ENCODE measurements at regions not wholly inside any gene's neighbourhood (a gene's known extent, or its start where the extent isn't known, plus 50 kb on each side); places are given as distances from the start of the nearest gene placed in this dataset.

DNA sequence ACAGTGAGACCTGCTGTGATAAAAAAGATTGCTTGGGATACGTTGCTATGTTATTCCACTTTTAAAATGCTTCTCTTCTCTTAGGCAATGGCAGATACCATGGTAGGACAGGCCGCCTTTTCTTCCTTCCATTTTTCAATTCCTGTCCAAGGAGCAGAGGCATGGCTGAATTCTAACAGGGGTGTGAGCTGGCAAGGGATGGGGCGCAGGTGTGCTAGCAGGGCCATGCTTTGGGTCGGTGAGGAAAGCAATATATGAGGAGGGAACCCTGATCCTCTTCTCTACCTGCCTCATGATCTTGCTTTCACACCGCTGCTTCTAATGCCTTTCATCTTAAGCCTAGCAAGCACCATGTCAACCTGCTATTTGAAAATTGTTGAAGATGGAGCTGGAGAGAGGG lies 225.0 kb downstream of the KATNAL1 start:
- Histone ChIP-seq H3K27me3 (ENCODE audit: control insufficient read depth in 4 of 4, insufficient read depth in 4 of 4, low read length in 3 of 4) (no peaks in the 10 kb centered on the region), H3K9ac (ENCODE audit: low read depth in 1 of 2, low read length in 2 of 2) (no peak overlapping the region), H3K4me1 (ENCODE audit: control insufficient read depth in 4 of 4, insufficient read depth in 4 of 4, low read length in 3 of 4) (no peaks in the 10 kb centered on the region), H3K9me3 (ENCODE audit: control insufficient read depth in 4 of 4, low read length in 3 of 4) (no peaks in the 10 kb centered on the region), H3K36me3 (ENCODE audit: control insufficient read depth in 4 of 4, insufficient read depth in 3 of 4, low read depth in 1 of 4, low read length in 3 of 4) (no peaks in the 10 kb centered on the region), H3K27ac (ENCODE audit: low read depth in 1 of 2, low read length in 2 of 2) (no peak overlapping the region), H3K4me3 (ENCODE audit: low read depth in 1 of 3, low read length in 3 of 3) (no peak overlapping the region)
- TF ChIP-seq RXRA (IDR thresholded peaks at IDR 0.05) (no peak), YY1 (IDR thresholded peaks at IDR 0.05) (no peak), HNF4G (IDR thresholded peaks at IDR 0.05) (no peak), HNF4A (conservative IDR thresholded peaks at IDR 0.05) (no peak), RAD21 (IDR thresholded peaks at IDR 0.05) (no peak), SP1 (IDR thresholded peaks at IDR 0.05) (no peak)
- TF ChIP-seq, protein P1, sequence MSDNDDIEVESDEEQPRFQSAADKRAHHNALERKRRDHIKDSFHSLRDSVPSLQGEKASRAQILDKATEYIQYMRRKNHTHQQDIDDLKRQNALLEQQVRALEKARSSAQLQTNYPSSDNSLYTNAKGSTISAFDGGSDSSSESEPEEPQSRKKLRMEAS (IDR thresholded peaks at IDR 0.05), result no peak
- TF ChIP-seq, protein P2, sequence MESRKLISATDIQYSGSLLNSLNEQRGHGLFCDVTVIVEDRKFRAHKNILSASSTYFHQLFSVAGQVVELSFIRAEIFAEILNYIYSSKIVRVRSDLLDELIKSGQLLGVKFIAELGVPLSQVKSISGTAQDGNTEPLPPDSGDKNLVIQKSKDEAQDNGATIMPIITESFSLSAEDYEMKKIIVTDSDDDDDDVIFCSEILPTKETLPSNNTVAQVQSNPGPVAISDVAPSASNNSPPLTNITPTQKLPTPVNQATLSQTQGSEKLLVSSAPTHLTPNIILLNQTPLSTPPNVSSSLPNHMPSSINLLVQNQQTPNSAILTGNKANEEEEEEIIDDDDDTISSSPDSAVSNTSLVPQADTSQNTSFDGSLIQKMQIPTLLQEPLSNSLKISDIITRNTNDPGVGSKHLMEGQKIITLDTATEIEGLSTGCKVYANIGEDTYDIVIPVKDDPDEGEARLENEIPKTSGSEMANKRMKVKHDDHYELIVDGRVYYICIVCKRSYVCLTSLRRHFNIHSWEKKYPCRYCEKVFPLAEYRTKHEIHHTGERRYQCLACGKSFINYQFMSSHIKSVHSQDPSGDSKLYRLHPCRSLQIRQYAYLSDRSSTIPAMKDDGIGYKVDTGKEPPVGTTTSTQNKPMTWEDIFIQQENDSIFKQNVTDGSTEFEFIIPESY (IDR thresholded peaks at IDR 0.05), result no peak
- TF ChIP-seq, protein P3, sequence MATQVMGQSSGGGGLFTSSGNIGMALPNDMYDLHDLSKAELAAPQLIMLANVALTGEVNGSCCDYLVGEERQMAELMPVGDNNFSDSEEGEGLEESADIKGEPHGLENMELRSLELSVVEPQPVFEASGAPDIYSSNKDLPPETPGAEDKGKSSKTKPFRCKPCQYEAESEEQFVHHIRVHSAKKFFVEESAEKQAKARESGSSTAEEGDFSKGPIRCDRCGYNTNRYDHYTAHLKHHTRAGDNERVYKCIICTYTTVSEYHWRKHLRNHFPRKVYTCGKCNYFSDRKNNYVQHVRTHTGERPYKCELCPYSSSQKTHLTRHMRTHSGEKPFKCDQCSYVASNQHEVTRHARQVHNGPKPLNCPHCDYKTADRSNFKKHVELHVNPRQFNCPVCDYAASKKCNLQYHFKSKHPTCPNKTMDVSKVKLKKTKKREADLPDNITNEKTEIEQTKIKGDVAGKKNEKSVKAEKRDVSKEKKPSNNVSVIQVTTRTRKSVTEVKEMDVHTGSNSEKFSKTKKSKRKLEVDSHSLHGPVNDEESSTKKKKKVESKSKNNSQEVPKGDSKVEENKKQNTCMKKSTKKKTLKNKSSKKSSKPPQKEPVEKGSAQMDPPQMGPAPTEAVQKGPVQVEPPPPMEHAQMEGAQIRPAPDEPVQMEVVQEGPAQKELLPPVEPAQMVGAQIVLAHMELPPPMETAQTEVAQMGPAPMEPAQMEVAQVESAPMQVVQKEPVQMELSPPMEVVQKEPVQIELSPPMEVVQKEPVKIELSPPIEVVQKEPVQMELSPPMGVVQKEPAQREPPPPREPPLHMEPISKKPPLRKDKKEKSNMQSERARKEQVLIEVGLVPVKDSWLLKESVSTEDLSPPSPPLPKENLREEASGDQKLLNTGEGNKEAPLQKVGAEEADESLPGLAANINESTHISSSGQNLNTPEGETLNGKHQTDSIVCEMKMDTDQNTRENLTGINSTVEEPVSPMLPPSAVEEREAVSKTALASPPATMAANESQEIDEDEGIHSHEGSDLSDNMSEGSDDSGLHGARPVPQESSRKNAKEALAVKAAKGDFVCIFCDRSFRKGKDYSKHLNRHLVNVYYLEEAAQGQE (IDR thresholded peaks at IDR 0.05), result no peak
- DNase-seq (ENCODE audit: low spot score), result no peak
- WGBS, result 90% methylated on average over 5 of the region's 5 CpGs

DNA sequence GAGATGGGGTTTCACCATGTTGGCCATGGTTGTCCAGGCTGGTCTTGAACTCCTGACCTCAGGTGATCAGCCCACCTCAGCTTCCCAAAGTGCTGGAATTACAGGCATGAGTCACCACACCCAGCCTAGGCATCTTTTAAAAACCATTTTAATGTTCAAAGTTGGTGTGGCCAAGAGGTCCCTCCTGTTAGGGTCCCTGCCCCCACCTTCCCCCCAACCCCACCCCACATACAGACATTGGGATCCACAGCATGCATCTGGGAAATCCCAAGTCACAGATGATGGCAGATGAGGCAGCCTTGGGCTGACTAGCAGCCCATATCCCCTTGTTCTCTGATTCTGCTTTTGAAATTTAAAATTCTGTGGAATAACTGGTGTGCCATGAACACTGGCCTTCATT lies 226.0 kb downstream of the KATNAL1 start:
- no peak overlapping the region for H3K4me3 ChIP-seq (ENCODE audit: low read depth in 1 of 3, low read length in 3 of 3)
- no peak for DNase-seq (ENCODE audit: low spot score)
- no peaks in the 10 kb centered on the region for H3K9me3 ChIP-seq (ENCODE audit: control insufficient read depth in 4 of 4, low read length in 3 of 4)
- no peaks in the 10 kb centered on the region for H3K36me3 ChIP-seq (ENCODE audit: control insufficient read depth in 4 of 4, insufficient read depth in 3 of 4, low read depth in 1 of 4, low read length in 3 of 4)
- H3K27ac ChIP-seq (ENCODE audit: low read depth in 1 of 2, low read length in 2 of 2), result no peak overlapping the region
- TF ChIP-seq FOXA1 (IDR thresholded peaks at IDR 0.05), result no peak
- no peak for TF ChIP-seq NR2F2 (IDR thresholded peaks at IDR 0.05)
- TF ChIP-seq, protein P3 (IDR thresholded peaks at IDR 0.05), result no peak
- TF ChIP-seq HNF4G (IDR thresholded peaks at IDR 0.05), result no peak
- no peak for TF ChIP-seq JUND (IDR thresholded peaks at IDR 0.05)
- no peak for TF ChIP-seq RAD21 (IDR thresholded peaks at IDR 0.05)
- TF ChIP-seq HNF4A (conservative IDR thresholded peaks at IDR 0.05), result no peak
- TF ChIP-seq EGR1 (IDR thresholded peaks at IDR 0.05; ENCODE audit: low read depth in 2 of 2), result no peak
- no peak for TF ChIP-seq GABPA (IDR thresholded peaks at IDR 0.05 in 1 of 2, conservative IDR thresholded peaks at IDR 0.05 in 1 of 2)
- TF ChIP-seq RXRA (IDR thresholded peaks at IDR 0.05), result no peak
- TF ChIP-seq, protein P4, sequence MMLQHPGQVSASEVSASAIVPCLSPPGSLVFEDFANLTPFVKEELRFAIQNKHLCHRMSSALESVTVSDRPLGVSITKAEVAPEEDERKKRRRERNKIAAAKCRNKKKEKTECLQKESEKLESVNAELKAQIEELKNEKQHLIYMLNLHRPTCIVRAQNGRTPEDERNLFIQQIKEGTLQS (IDR thresholded peaks at IDR 0.05), result no peak
- TF ChIP-seq, protein P1 (IDR thresholded peaks at IDR 0.05), result no peak
- no peak for TF ChIP-seq SP1 (IDR thresholded peaks at IDR 0.05)
- no peak for TF ChIP-seq TAF1 (conservative IDR thresholded peaks at IDR 0.05)
- no peak overlapping the region for H3K9ac ChIP-seq (ENCODE audit: low read depth in 1 of 2, low read length in 2 of 2)
- no peaks in the 10 kb centered on the region for H3K27me3 ChIP-seq (ENCODE audit: control insufficient read depth in 4 of 4, insufficient read depth in 4 of 4, low read length in 3 of 4)
- no peaks in the 10 kb centered on the region for H3K4me1 ChIP-seq (ENCODE audit: control insufficient read depth in 4 of 4, insufficient read depth in 4 of 4, low read length in 3 of 4)

Measured in liver (tissue), 7 donors.